ENCODE measurements at regions not wholly inside any gene's neighbourhood (a gene's known extent, or its start where the extent isn't known, plus 50 kb on each side); places are given as distances from the start of the nearest gene placed in this dataset.

- TF ChIP-seq POLR2A (IDR thresholded peaks at IDR 0.05) = no peak
- TF ChIP-seq CTCF (IDR thresholded peaks at IDR 0.05) = no peak
Measured at GRCh38 chr2:2926858-2927175, 450.8 kb downstream of the EIPR1 start.

Measured in body of pancreas (tissue), 4 donors.